Choroid plexus epithelial cell (primary cell): ENCODE measurements at regions not wholly inside any gene's neighbourhood (a gene's known extent, or its start where the extent isn't known, plus 50 kb on each side); places are given as distances from the start of the nearest gene placed in this dataset.

Experiments used
- DNase-seq: peaks from one replicate; pipeline ENCODE4 v3.0.0-alpha.2; 2010; ENCODE audit warnings: low read depth
- H3K4me3 ChIP-seq: 2 replicates; pipeline ENCODE4 v1.5.1; 2011; ENCODE audit warnings: low read depth, mild to moderate bottlenecking, control low read depth, low read length, moderate library complexity
- CTCF ChIP-seq: conservative IDR thresholded peaks from 2 replicates; pipeline ENCODE4 v1.5.1; 2011; ENCODE audit warnings: low read depth, mild to moderate bottlenecking, control low read depth, inconsistent platforms, low read length, moderate library complexity

GRCh38 chr7:88462799-88463198 is 156.1 kb upstream of the STEAP4 start:
- TF ChIP-seq CTCF = no peak
- no peak for DNase-seq
- no peak overlapping the region for H3K4me3 ChIP-seq

- no peak for DNase-seq
- TF ChIP-seq CTCF = no peak
- no peak overlapping the region for H3K4me3 ChIP-seq
Measured at GRCh38 chr7:88460650-88461049, 154.0 kb upstream of the STEAP4 start.

GRCh38 chr7:88458946-88459345 is 152.3 kb upstream of the STEAP4 start:
- no peak for TF ChIP-seq CTCF
- no peak overlapping the region for H3K4me3 ChIP-seq
- DNase-seq = no peak

- no peak overlapping the region for H3K4me3 ChIP-seq
- DNase-seq = no peak
- no peak for TF ChIP-seq CTCF
Measured at GRCh38 chr7:88458279-88458678, 151.6 kb upstream of the STEAP4 start.

- DNase-seq = no peak
- no peak overlapping the region for H3K4me3 ChIP-seq
- no peak for TF ChIP-seq CTCF
Measured at GRCh38 chr7:88457320-88457719, 150.6 kb upstream of the STEAP4 start.

- H3K4me3 ChIP-seq = no peak overlapping the region
- no peak for DNase-seq
- TF ChIP-seq CTCF = no peak
Measured at GRCh38 chr7:88456490-88456889, 149.8 kb upstream of the STEAP4 start.

GRCh38 chr7:88455696-88456095 is 149.0 kb upstream of the STEAP4 start:
- no peak overlapping the region for H3K4me3 ChIP-seq
- peak; percentile 1 for DNase-seq
- no peak for TF ChIP-seq CTCF
